H1 (cell line): ENCODE measurements at regions not wholly inside any gene's neighbourhood (a gene's known extent, or its start where the extent isn't known, plus 50 kb on each side); places are given as distances from the start of the nearest gene placed in this dataset.

Source experiments
- CTCF ChIA-PET: fragments of 300-600 bp; sonication (Branson Sonifier 250); formaldehyde crosslinking; loops from one replicate; lab custom pipeline; 2021; ENCODE audit not compliant: partially characterized antibody; lab: Charles Lee
- POLR2A ChIA-PET: fragments of 300-600 bp; sonication (Branson Sonifier 250); formaldehyde crosslinking; loops from one replicate; lab custom pipeline; 2021; ENCODE audit warnings: inconsistent platforms; ENCODE audit not compliant: partially characterized antibody; lab: Charles Lee
- DNase-seq, 2 experiments: peaks; one replicate each; pipeline versions ENCODE4 v3.0.0 to v3.0.0-alpha.2; 2010 to 2022; ENCODE audit warnings: low spot score in 2 of 2, low read depth in 1 of 2, mixed read lengths in 1 of 2
- FAIRE-seq: peaks from 2 replicates; lab custom pipeline; 2011; peaks lifted over from hg19 to GRCh38; lab: Jason Lieb, UNC
- H2AFZ ChIP-seq: 2 replicates; pipeline ENCODE4 v1.8.1; 2012; ENCODE audit warnings: low read length, inconsistent platforms
- H2AK5ac ChIP-seq: 2 replicates; pipeline ENCODE4 v1.6.1; 2013; ENCODE audit warnings: low read depth, low read length
- H2BK120ac ChIP-seq: replicated peaks from 2 replicates; pipeline ENCODE3; 2013; ENCODE audit warnings: low read depth, low read length, inconsistent platforms
- H2BK12ac ChIP-seq: 2 replicates; pipeline ENCODE4 v1.6.1; 2013; ENCODE audit warnings: low read depth, low read length
- H2BK15ac ChIP-seq: 2 replicates; pipeline ENCODE4 v1.6.1; 2013; ENCODE audit warnings: low read length
- H2BK20ac ChIP-seq: 2 replicates; pipeline ENCODE4 v1.6.1; 2013; ENCODE audit warnings: low read length
- H2BK5ac ChIP-seq: 2 replicates; pipeline ENCODE4 v1.6.1; 2013; ENCODE audit warnings: low read depth, low read length
- H3K14ac ChIP-seq: 2 replicates; pipeline ENCODE4 v1.6.1; 2013; ENCODE audit warnings: inconsistent platforms; ENCODE audit not compliant: insufficient read length
- H3K18ac ChIP-seq: 2 replicates; pipeline ENCODE4 v1.6.1; 2013; ENCODE audit warnings: low read length; ENCODE audit errors: extremely low read depth
- H3K23ac ChIP-seq: 2 replicates; pipeline ENCODE4 v1.6.1; 2013; ENCODE audit warnings: inconsistent platforms; ENCODE audit not compliant: insufficient read length
- H3K23me2 ChIP-seq: 2 replicates; pipeline ENCODE4 v1.6.1; 2013; ENCODE audit warnings: low read depth, low read length
- H3K27ac ChIP-seq: 2 replicates; pipeline ENCODE4 v1.6.1; 2011; ENCODE audit warnings: low read depth, low read length, inconsistent platforms
- H3K27me3 ChIP-seq, 4 experiments: replicated peaks in 1 of 4; 1 replicate in 1 of 4; 2 replicates in 3 of 4; pipeline versions ENCODE4 v1.6.1 to v1.8.1; 2011 to 2013; ENCODE audit warnings: low read length in 3 of 4, mild to moderate bottlenecking in 3 of 4, inconsistent platforms in 2 of 4, mixed read lengths in 2 of 4, moderate library complexity in 1 of 4; ENCODE audit not compliant: control insufficient read depth in 3 of 4, insufficient read depth in 3 of 4; ENCODE audit errors: extremely low read depth in 1 of 4
- H3K36me3 ChIP-seq, 4 experiments: 2 replicates each; pipeline versions ENCODE4 v1.6.1 to v1.8.1; 2011 to 2013; ENCODE audit warnings: mild to moderate bottlenecking in 4 of 4, low read length in 3 of 4, moderate library complexity in 2 of 4, control low read depth in 1 of 4, inconsistent platforms in 1 of 4; ENCODE audit not compliant: insufficient read depth in 4 of 4, control insufficient read depth in 2 of 4
- H3K4ac ChIP-seq: replicated peaks from 2 replicates; pipeline ENCODE3; 2013; ENCODE audit warnings: low read length, low read depth, mixed read lengths, inconsistent platforms; ENCODE audit not compliant: insufficient read length
- H3K4me1 ChIP-seq, 4 experiments: replicated peaks in 1 of 4; 1 replicate in 1 of 4; 2 replicates in 3 of 4; pipeline versions ENCODE4 v1.6.1 to v1.8.1; 2011 to 2013; ENCODE audit warnings: low read length in 3 of 4, inconsistent platforms in 2 of 4, mixed read lengths in 1 of 4; ENCODE audit not compliant: insufficient read depth in 4 of 4, control insufficient read depth in 3 of 4
- H3K4me2 ChIP-seq, 2 experiments: 2 replicates each; pipeline versions ENCODE4 v1.6.1 to v1.8.1; 2011 to 2013; ENCODE audit warnings: low read depth in 2 of 2, low read length in 2 of 2, control low read depth in 1 of 2, inconsistent platforms in 1 of 2, mild to moderate bottlenecking in 1 of 2; ENCODE audit not compliant: insufficient read depth in 1 of 2
- H3K4me3 ChIP-seq, 4 experiments: fragments of 200-600, 300-600 bp in 1 of 4; sonication (generic), shearing (Covaris generic), sonication (Bioruptor Twin) in 1 of 4; 2 replicates each; pipeline versions ENCODE4 v1.5.1 to v1.8.1; 2011 to 2016; ENCODE audit warnings: low read length in 4 of 4, low read depth in 3 of 4, control low read depth in 2 of 4, inconsistent platforms in 2 of 4, mild to moderate bottlenecking in 2 of 4, mixed read lengths in 1 of 4, moderate library complexity in 1 of 4; ENCODE audit not compliant: insufficient read depth in 2 of 4; ENCODE audit errors: extremely low read depth in 1 of 4
- H3K56ac ChIP-seq: replicated peaks from 2 replicates; pipeline ENCODE3; 2013; ENCODE audit warnings: low read depth, mild to moderate bottlenecking, mixed read lengths, low read length, inconsistent platforms; ENCODE audit not compliant: insufficient read length
- H3K79me1 ChIP-seq: 2 replicates; pipeline ENCODE4 v1.6.1; 2013; ENCODE audit warnings: low read depth, low read length, control low read depth
- H3K79me2 ChIP-seq, 2 experiments: 2 replicates each; pipeline versions ENCODE4 v1.6.1 to v1.8.1; 2012 to 2013; ENCODE audit warnings: low read length in 2 of 2, mild to moderate bottlenecking in 2 of 2, inconsistent platforms in 1 of 2; ENCODE audit not compliant: insufficient read depth in 2 of 2, control insufficient read depth in 1 of 2
- H3K9ac ChIP-seq, 4 experiments: replicated peaks in 1 of 4; 1 replicate in 1 of 4; 2 replicates in 3 of 4; pipeline versions ENCODE4 v1.6.1 to v1.8.1; 2011 to 2013; ENCODE audit warnings: low read depth in 3 of 4, low read length in 3 of 4, control low read depth in 2 of 4, mild to moderate bottlenecking in 2 of 4, moderate library complexity in 2 of 4, inconsistent platforms in 1 of 4; ENCODE audit errors: extremely low read depth in 1 of 4
- H3K9me3 ChIP-seq, 2 experiments: 2 replicates each; pipeline versions ENCODE4 v1.6.1 to v1.8.1; 2012 to 2013; ENCODE audit warnings: mild to moderate bottlenecking in 2 of 2, moderate library complexity in 2 of 2, control low read depth in 1 of 2, inconsistent platforms in 1 of 2, low read depth in 1 of 2, low read length in 1 of 2, mixed read lengths in 1 of 2; ENCODE audit not compliant: insufficient read depth in 2 of 2
- H4K20me1 ChIP-seq, 2 experiments: replicated peaks in 1 of 2; 2 replicates each; pipeline versions ENCODE3 to v1.8.1; 2011 to 2013; ENCODE audit warnings: inconsistent platforms in 2 of 2, low read length in 2 of 2, mild to moderate bottlenecking in 1 of 2; ENCODE audit not compliant: insufficient read depth in 2 of 2, control insufficient read depth in 1 of 2
- H4K5ac ChIP-seq: 2 replicates; pipeline ENCODE4 v1.6.1; 2013; ENCODE audit warnings: low read length, low read depth, mixed read lengths, inconsistent platforms; ENCODE audit not compliant: insufficient read length
- H4K8ac ChIP-seq: 2 replicates; pipeline ENCODE4 v1.8.0; 2013; ENCODE audit warnings: mild to moderate bottlenecking, moderate library complexity, low read length, inconsistent platforms; ENCODE audit not compliant: insufficient read depth; ENCODE audit errors: extremely low read depth
- H4K91ac ChIP-seq: replicated peaks from 2 replicates; pipeline ENCODE3; 2013; ENCODE audit warnings: low read length, mixed read lengths, inconsistent platforms; ENCODE audit not compliant: insufficient read length
- BACH1 ChIP-seq: IDR thresholded peaks from 2 replicates; pipeline ENCODE4 v1.6.1; 2012; ENCODE audit warnings: low read length, improper control_type of control experiment
- CTBP2 ChIP-seq: IDR thresholded peaks from 2 replicates; pipeline ENCODE4 v1.7.0; 2011; ENCODE audit warnings: borderline replicate concordance, mild to moderate bottlenecking, moderate library complexity, mixed read lengths, low read length; ENCODE audit not compliant: insufficient read depth, insufficient read length
- EGR1 ChIP-seq: IDR thresholded peaks from 2 replicates; pipeline ENCODE4 v1.6.1; 2011; ENCODE audit warnings: low read depth, low read length, borderline replicate concordance
- GTF2F1 ChIP-seq: IDR thresholded peaks from 2 replicates; pipeline ENCODE4 v1.6.1; 2012; ENCODE audit warnings: low read depth, low read length, improper control_type of control experiment, borderline replicate concordance
- HDAC2 ChIP-seq, 2 experiments: fragments of 300-600 bp in 1 of 2; sonication (generic) in 1 of 2; IDR thresholded peaks; 2 replicates each; pipeline ENCODE4 v1.6.1; 2011 to 2012; ENCODE audit warnings: low read depth in 2 of 2, low read length in 2 of 2, mild to moderate bottlenecking in 2 of 2, moderate library complexity in 2 of 2, borderline replicate concordance in 1 of 2, inconsistent platforms in 1 of 2
- HDAC6 ChIP-seq: IDR thresholded peaks from one replicate; pipeline ENCODE4 v1.7.1; 2012; ENCODE audit warnings: low read depth, mild to moderate bottlenecking, inconsistent platforms, low read length, moderate library complexity
- SAP30 ChIP-seq: fragments of 300-600 bp; sonication (generic); IDR thresholded peaks from 2 replicates; pipeline ENCODE4 v1.7.1; 2012; ENCODE audit warnings: low read length, moderate library complexity, mild to moderate bottlenecking, inconsistent platforms; ENCODE audit not compliant: insufficient read depth, insufficient replicate concordance
- TAF1 ChIP-seq: IDR thresholded peaks from 2 replicates; pipeline ENCODE4 v1.6.1; 2011; ENCODE audit warnings: mild to moderate bottlenecking, low read depth, low read length
- TCF12 ChIP-seq: IDR thresholded peaks from 2 replicates; pipeline ENCODE4 v1.6.1; 2011; ENCODE audit warnings: low read depth, mild to moderate bottlenecking, low read length
- WGBS, 2 experiments: shearing (Covaris generic) in 1 of 2; methylation state at CpG; one replicate each; pipeline versions ENCODE4 v1.1.6 to v1.1.7; 2013 to 2015; ENCODE audit warnings: low lambda C conversion rate in 2 of 2, mixed read lengths in 2 of 2, inconsistent platforms in 1 of 2, low coverage in 1 of 2, missing lambda C conversion rate in 1 of 2; ENCODE audit not compliant: insufficient replicate concordance in 2 of 2, insufficient coverage in 1 of 2, insufficient read length in 1 of 2; ENCODE audit errors: extremely low coverage in 1 of 2, missing lambda C conversion rate in 1 of 2; 5-methylcytosine and 5-hydroxymethylcytosine counted together

DNA sequence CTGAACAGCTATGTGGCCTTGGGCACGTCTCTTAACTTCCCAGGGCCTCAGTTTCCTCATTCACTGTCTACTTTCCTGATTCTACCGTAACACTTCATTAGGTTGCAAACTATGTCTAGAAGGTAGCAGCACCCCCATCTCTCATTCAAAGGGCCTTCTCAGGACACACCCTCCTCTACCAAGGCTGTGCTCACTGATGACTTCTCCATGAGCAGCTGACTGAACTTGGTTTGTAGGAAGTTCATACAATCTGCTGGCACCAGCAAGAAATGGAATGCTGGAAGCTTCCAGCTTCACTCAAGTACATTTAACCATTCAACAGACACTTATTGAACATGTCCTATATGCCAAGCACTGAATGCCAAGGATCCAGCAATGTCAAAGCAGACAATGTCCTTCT lies 250.8 kb upstream of the CTAGE1 start:
- DNase-seq, result no peak
- no peak overlapping the region for H2AFZ ChIP-seq
- H3K4ac ChIP-seq, result no peak overlapping the region
- H3K18ac ChIP-seq, result no peak overlapping the region
- no peak overlapping the region for H4K91ac ChIP-seq
- H2BK120ac ChIP-seq, result no peak overlapping the region
- WGBS, 2 experiments, result 91% methylated on average over 2 of the region's 2 CpGs; no CpG with 5 or more reads in 1 of the 2 experiments
- no peak overlapping the region for H2AK5ac ChIP-seq
- TF ChIP-seq CTBP2 (no peak), BACH1 (no peak), HDAC6 (no peak), EGR1 (no peak), SAP30 (no peak), TAF1 (no peak), TCF12 (no peak), HDAC2 (IDR thresholded peaks at IDR 0.05; ENCODE audit: borderline replicate concordance in 1 of 2, low read depth in 2 of 2, low read length in 2 of 2) (no peak), GTF2F1 (no peak)
- TF ChIP-seq, all 59 proteins: peak for 0
- Histone ChIP-seq H2BK5ac (no peak overlapping the region), H3K27ac (no peak overlapping the region), H2BK20ac (no peak overlapping the region), H3K79me2 (no peaks in the 10 kb centered on the region), H3K9ac (no peak overlapping the region), H3K9me3 (peaks cover 3 to 11% of the 10 kb centered on the region in 2 experiments; a peak in 1 of 4 replicates), H3K4me3 (no peak overlapping the region), H3K36me3 (no peaks in the 10 kb centered on the region), H2BK15ac (no peak overlapping the region), H4K5ac (no peak overlapping the region), H3K23ac (no peak overlapping the region), H3K27me3 (no peaks in the 10 kb centered on the region), H2BK12ac (no peak overlapping the region), H4K8ac (no peak overlapping the region), H3K56ac (no peak overlapping the region), H4K20me1 (no peaks in the 10 kb centered on the region), H3K4me2 (no peak overlapping the region), H3K4me1 (no peaks in the 10 kb centered on the region), H3K14ac (no peak overlapping the region), H3K79me1 (no peaks in the 10 kb centered on the region), H3K23me2 (no peaks in the 10 kb centered on the region)
- no peak for FAIRE-seq
- POLR2A ChIA-PET, result no interaction called here
- CTCF ChIA-PET, result interaction anchor here (0.7 kb wide), 1 partner anchor 42 kb away, joined by 4 read pairs; no protein-coding TSS in a partner anchor
